ENCODE measurements at regions not wholly inside any gene's neighbourhood (a gene's known extent, or its start where the extent isn't known, plus 50 kb on each side); places are given as distances from the start of the nearest gene placed in this dataset.

DNA sequence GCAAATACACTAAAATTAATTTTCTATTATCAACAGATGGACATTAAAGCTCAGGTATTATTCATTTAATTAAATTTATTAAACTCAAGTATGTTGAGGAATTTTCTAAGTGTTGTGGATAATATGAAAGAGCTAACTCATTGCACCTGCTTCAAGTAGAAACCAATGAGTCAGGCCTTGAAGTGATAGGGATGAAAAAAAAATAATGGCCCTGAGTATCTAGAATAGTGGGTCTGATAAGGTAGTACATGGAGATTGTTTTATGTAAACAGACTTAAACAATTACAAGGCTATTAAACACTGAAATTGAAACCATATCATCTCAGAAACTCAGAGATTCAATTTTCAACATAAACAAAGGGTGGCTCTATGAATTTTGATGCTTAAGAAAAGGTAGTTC lies 857.1 kb upstream of the GBE1 start:
- Histone ChIP-seq H3K4me3 (no peak overlapping the region), H3K4me2 (no peak overlapping the region), H3F3A (replicated peaks; ENCODE audit: low read depth) (no peaks in the 10 kb centered on the region), H4K20me1 (replicated peaks; ENCODE audit: insufficient read depth) (no peaks in the 10 kb centered on the region), H3K27ac (ENCODE audit: low read depth) (no peak overlapping the region), H3K4me1 (ENCODE audit: insufficient read depth) (no peaks in the 10 kb centered on the region), H3K27me3 (ENCODE audit: insufficient read depth) (no peaks in the 10 kb centered on the region), H3K9me2 (ENCODE audit: insufficient read depth) (no peaks in the 10 kb centered on the region; the same call in 1 of the 2 replicates), H3K79me2 (replicated peaks; ENCODE audit: insufficient read depth) (no peaks in the 10 kb centered on the region), H2AFZ (no peak overlapping the region), H3K36me3 (ENCODE audit: insufficient read depth) (peaks cover 9% of the 10 kb centered on the region)
- DNase-seq (ENCODE audit: low spot score) (no peak), ATAC-seq (no peak)
- H3K4me1 Mint-ChIP-seq, result peaks cover 2% of the 10 kb centered on the region; the same call in 1 of the 3 replicates
- H3K27ac Mint-ChIP-seq, result no peak overlapping the region
- H3K36me3 Mint-ChIP-seq (ENCODE audit: low read depth), result peaks cover 32% of the 10 kb centered on the region
- no peak overlapping the region for H3K4me3 Mint-ChIP-seq
- peaks cover 2% of the 10 kb centered on the region for H3K27me3 Mint-ChIP-seq (ENCODE audit: insufficient read depth, low read depth, poor library complexity)
- TF ChIP-seq NANOG (IDR thresholded peaks at IDR 0.05; ENCODE audit: borderline replicate concordance) (no peak), JUNB (IDR thresholded peaks at IDR 0.05; ENCODE audit: unreplicated experiment) (no peak), ZNF114 (CRISPR knock-in tag; IDR thresholded peaks at IDR 0.05) (no peak), CREB1 (CRISPR knock-in tag; IDR thresholded peaks at IDR 0.05; ENCODE audit: low read depth) (no peak), EZH2phosphoT487 (IDR thresholded peaks at IDR 0.05; ENCODE audit: unreplicated experiment) (no peak), STAT1 (IDR thresholded peaks at IDR 0.05; ENCODE audit: unreplicated experiment) (no peak), EZH2 (IDR thresholded peaks at IDR 0.05; ENCODE audit: low read depth, unreplicated experiment) (no peak), ZNF331 (CRISPR knock-in tag; IDR thresholded peaks at IDR 0.05; ENCODE audit: low read depth) (no peak)
- peaks cover 32% of the 10 kb centered on the region for H3K9me3 Mint-ChIP-seq

DNA sequence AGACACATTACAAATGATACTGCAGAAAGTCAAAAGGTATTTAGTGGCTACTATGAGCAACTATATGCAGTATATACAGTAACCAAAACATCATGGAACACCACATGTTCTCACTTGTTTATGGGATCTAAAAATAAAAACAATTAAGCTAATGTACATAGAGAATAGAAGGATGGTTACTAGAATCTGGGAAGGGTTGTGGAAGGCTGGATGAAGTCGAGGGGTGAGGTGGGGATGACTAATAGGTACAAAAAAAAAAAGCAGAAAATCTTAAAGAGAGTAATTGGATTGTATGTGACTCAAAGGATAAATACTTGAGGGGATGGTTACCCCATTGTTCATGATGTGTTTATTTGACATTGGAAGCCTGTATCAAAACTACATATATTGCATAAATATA lies 848.8 kb upstream of the GBE1 start:
- no peaks in the 10 kb centered on the region for H3K4me1 ChIP-seq (ENCODE audit: insufficient read depth)
- Mint-ChIP-seq H3K27me3 (ENCODE audit: insufficient read depth, low read depth, poor library complexity) (no peaks in the 10 kb centered on the region), H3K4me3 (no peak overlapping the region), H3K9me3 (peaks cover 13% of the 10 kb centered on the region; the same call in 2 of the 3 replicates), H3K4me1 (no peaks in the 10 kb centered on the region; the same call in 2 of the 3 replicates), H3K36me3 (ENCODE audit: low read depth) (no peaks in the 10 kb centered on the region; the same call in 2 of the 3 replicates), H3K27ac (no peak overlapping the region)
- no peak overlapping the region for H3K4me2 ChIP-seq
- no peak overlapping the region for H3K27ac ChIP-seq (ENCODE audit: low read depth)
- TF ChIP-seq EZH2 (IDR thresholded peaks at IDR 0.05; ENCODE audit: low read depth, unreplicated experiment) (no peak), JUNB (IDR thresholded peaks at IDR 0.05; ENCODE audit: unreplicated experiment) (no peak), STAT1 (IDR thresholded peaks at IDR 0.05; ENCODE audit: unreplicated experiment) (no peak), POLR2AphosphoS5 (IDR thresholded peaks at IDR 0.05; ENCODE audit: low read depth) (no peak)
- TF ChIP-seq, protein P1, sequence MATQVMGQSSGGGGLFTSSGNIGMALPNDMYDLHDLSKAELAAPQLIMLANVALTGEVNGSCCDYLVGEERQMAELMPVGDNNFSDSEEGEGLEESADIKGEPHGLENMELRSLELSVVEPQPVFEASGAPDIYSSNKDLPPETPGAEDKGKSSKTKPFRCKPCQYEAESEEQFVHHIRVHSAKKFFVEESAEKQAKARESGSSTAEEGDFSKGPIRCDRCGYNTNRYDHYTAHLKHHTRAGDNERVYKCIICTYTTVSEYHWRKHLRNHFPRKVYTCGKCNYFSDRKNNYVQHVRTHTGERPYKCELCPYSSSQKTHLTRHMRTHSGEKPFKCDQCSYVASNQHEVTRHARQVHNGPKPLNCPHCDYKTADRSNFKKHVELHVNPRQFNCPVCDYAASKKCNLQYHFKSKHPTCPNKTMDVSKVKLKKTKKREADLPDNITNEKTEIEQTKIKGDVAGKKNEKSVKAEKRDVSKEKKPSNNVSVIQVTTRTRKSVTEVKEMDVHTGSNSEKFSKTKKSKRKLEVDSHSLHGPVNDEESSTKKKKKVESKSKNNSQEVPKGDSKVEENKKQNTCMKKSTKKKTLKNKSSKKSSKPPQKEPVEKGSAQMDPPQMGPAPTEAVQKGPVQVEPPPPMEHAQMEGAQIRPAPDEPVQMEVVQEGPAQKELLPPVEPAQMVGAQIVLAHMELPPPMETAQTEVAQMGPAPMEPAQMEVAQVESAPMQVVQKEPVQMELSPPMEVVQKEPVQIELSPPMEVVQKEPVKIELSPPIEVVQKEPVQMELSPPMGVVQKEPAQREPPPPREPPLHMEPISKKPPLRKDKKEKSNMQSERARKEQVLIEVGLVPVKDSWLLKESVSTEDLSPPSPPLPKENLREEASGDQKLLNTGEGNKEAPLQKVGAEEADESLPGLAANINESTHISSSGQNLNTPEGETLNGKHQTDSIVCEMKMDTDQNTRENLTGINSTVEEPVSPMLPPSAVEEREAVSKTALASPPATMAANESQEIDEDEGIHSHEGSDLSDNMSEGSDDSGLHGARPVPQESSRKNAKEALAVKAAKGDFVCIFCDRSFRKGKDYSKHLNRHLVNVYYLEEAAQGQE (IDR thresholded peaks at IDR 0.05; ENCODE audit: unreplicated experiment), result no peak
- no peaks in the 10 kb centered on the region for H3K79me2 ChIP-seq (replicated peaks; ENCODE audit: insufficient read depth)
- DNase-seq (ENCODE audit: low spot score) (no peak), ATAC-seq (no peak)
- H3K9me2 ChIP-seq (ENCODE audit: insufficient read depth), result no peaks in the 10 kb centered on the region; the same call in 1 of the 2 replicates
- no peaks in the 10 kb centered on the region for H3F3A ChIP-seq (replicated peaks; ENCODE audit: low read depth)
- no peak overlapping the region for H2AFZ ChIP-seq
- H4K20me1 ChIP-seq (replicated peaks; ENCODE audit: insufficient read depth), result no peaks in the 10 kb centered on the region
- no peaks in the 10 kb centered on the region for H3K27me3 ChIP-seq (ENCODE audit: insufficient read depth)
- H3K4me3 ChIP-seq, result no peak overlapping the region
- H3K36me3 ChIP-seq (ENCODE audit: insufficient read depth), result no peaks in the 10 kb centered on the region
